Mesenchymal stem cell (in vitro differentiated cells and primary cell): ENCODE measurements at regions not wholly inside any gene's neighbourhood (a gene's known extent, or its start where the extent isn't known, plus 50 kb on each side); places are given as distances from the start of the nearest gene placed in this dataset.

Source experiments
- DNase-seq: peaks from one replicate; pipeline ENCODE4 v3.0.0-alpha.2; 2013
- H2AFZ ChIP-seq: one replicate; pipeline ENCODE4 v1.6.1; 2013; ENCODE audit warnings: low read depth, mild to moderate bottlenecking, control low read depth, inconsistent platforms, low read length, moderate library complexity
- H2AK5ac ChIP-seq: 2 replicates; pipeline ENCODE4 v1.6.1; 2013; ENCODE audit warnings: low read length, moderate library complexity, mild to moderate bottlenecking, inconsistent platforms; ENCODE audit not compliant: severe bottlenecking
- H2BK120ac ChIP-seq: one replicate; pipeline ENCODE4 v1.6.1; 2013; ENCODE audit warnings: low read depth, mild to moderate bottlenecking, inconsistent platforms, low read length, moderate library complexity
- H2BK12ac ChIP-seq, 2 experiments: one replicate each; pipeline ENCODE4 v1.6.1; 2013; ENCODE audit warnings: inconsistent platforms in 2 of 2, low read length in 2 of 2, mild to moderate bottlenecking in 2 of 2, moderate library complexity in 2 of 2, control low read depth in 1 of 2
- H2BK15ac ChIP-seq: one replicate; pipeline ENCODE4 v1.6.1; 2013; ENCODE audit warnings: mild to moderate bottlenecking, low read depth, inconsistent platforms; ENCODE audit not compliant: poor library complexity, severe bottlenecking
- H2BK5ac ChIP-seq: 2 replicates; pipeline ENCODE4 v1.6.1; 2013; ENCODE audit warnings: low read depth, mild to moderate bottlenecking, low read length, control low read depth, inconsistent platforms; ENCODE audit not compliant: poor library complexity, severe bottlenecking
- H3K14ac ChIP-seq, 2 experiments: one replicate each; pipeline ENCODE4 v1.6.1; 2013; ENCODE audit warnings: inconsistent platforms in 2 of 2, low read length in 2 of 2, control low read depth in 1 of 2, mild to moderate bottlenecking in 1 of 2, moderate library complexity in 1 of 2
- H3K18ac ChIP-seq, 2 experiments: one replicate each; pipeline ENCODE4 v1.6.1; 2013; ENCODE audit warnings: inconsistent platforms in 2 of 2, low read length in 2 of 2, control low read depth in 1 of 2, low read depth in 1 of 2, mild to moderate bottlenecking in 1 of 2
- H3K23ac ChIP-seq, 2 experiments: one replicate each; pipeline ENCODE4 v1.6.1; 2013; ENCODE audit warnings: inconsistent platforms in 2 of 2, low read length in 2 of 2, mild to moderate bottlenecking in 2 of 2, moderate library complexity in 2 of 2, control low read depth in 1 of 2
- H3K27ac ChIP-seq: 2 replicates; pipeline ENCODE4 v1.5.1; 2013; ENCODE audit warnings: mild to moderate bottlenecking, moderate library complexity, low read length, control low read depth, inconsistent platforms; ENCODE audit not compliant: poor library complexity, severe bottlenecking
- H3K27me3 ChIP-seq, 2 experiments: 2 replicates each; pipeline versions ENCODE4 v1.6.1 to v1.7.0; 2013; ENCODE audit warnings: low read length in 2 of 2, mild to moderate bottlenecking in 2 of 2, moderate library complexity in 2 of 2, control low read depth in 1 of 2, inconsistent platforms in 1 of 2; ENCODE audit not compliant: control insufficient read depth in 1 of 2, insufficient read depth in 1 of 2
- H3K36me3 ChIP-seq, 2 experiments: 2 replicates each; pipeline versions ENCODE4 v1.6.1 to v1.7.0; 2013; ENCODE audit warnings: low read length in 2 of 2, control low read depth in 1 of 2, inconsistent platforms in 1 of 2, low read depth in 1 of 2, mild to moderate bottlenecking in 1 of 2; ENCODE audit not compliant: insufficient read depth in 2 of 2, control insufficient read depth in 1 of 2
- H3K4ac ChIP-seq, 2 experiments: one replicate each; pipeline ENCODE4 v1.6.1; 2013; ENCODE audit warnings: inconsistent platforms in 2 of 2, low read length in 2 of 2, mild to moderate bottlenecking in 2 of 2, moderate library complexity in 2 of 2, control low read depth in 1 of 2, low read depth in 1 of 2
- H3K4me1 ChIP-seq: 2 replicates; pipeline ENCODE4 v1.6.1; 2013; ENCODE audit warnings: low read depth, low read length, control low read depth; ENCODE audit not compliant: control insufficient read depth, insufficient read depth
- H3K4me2 ChIP-seq: 2 replicates; pipeline ENCODE4 v1.6.1; 2013; ENCODE audit warnings: low read length, mild to moderate bottlenecking, inconsistent platforms; ENCODE audit not compliant: poor library complexity, severe bottlenecking
- H3K4me3 ChIP-seq, 2 experiments: 2 replicates each; pipeline versions ENCODE4 v1.5.1 to v1.7.0; 2013; ENCODE audit warnings: low read length in 2 of 2, mild to moderate bottlenecking in 2 of 2, control low read depth in 1 of 2, low read depth in 1 of 2; ENCODE audit not compliant: insufficient read depth in 1 of 2
- H3K79me1 ChIP-seq: replicated peaks from 2 replicates; pipeline ENCODE4 v1.6.1; 2013; ENCODE audit warnings: mild to moderate bottlenecking, control low read depth, low read length, inconsistent platforms; ENCODE audit not compliant: poor library complexity, severe bottlenecking
- H3K9ac ChIP-seq: 2 replicates; pipeline ENCODE4 v1.7.0; 2013; ENCODE audit warnings: mild to moderate bottlenecking, low read length, moderate library complexity
- H3K9me3 ChIP-seq: 2 replicates; pipeline ENCODE4 v1.7.0; 2013; ENCODE audit warnings: mild to moderate bottlenecking, low read length; ENCODE audit not compliant: control insufficient read depth
- H4K8ac ChIP-seq: one replicate; pipeline ENCODE4 v1.6.1; 2013; ENCODE audit warnings: inconsistent platforms, mild to moderate bottlenecking, low read length, moderate library complexity
- H4K91ac ChIP-seq: one replicate; pipeline ENCODE4 v1.6.1; 2013; ENCODE audit warnings: mild to moderate bottlenecking, low read length, inconsistent platforms
- WGBS: methylation state at CpG from one replicate; pipeline ENCODE4 v1.1.7; 2013; ENCODE audit warnings: mixed read lengths; 5-methylcytosine and 5-hydroxymethylcytosine counted together

DNA sequence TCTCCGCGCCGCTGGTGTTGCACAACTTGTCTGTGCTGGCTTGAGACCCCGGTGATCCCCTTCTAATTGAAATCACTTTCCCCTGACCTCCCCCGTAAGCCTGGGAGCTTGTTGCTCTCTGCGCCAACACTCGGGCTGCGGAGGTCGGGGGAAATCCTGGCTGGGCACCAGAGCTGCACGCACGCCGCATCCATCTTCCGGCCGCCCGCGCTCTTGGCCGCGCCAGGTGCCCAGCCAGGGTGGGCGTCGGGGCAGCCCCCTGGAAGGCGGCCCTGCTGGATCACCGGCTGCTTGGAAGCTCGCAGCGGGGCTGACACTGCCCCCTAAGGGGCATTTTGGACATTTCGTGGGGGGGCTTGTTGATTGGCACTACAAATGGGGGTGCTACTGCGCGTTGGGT, 280.3 kb upstream of the SKOR2 start:
- Histone ChIP-seq H3K79me1 (no peaks in the 10 kb centered on the region), H3K4me2 (no peak overlapping the region), H2AK5ac (no peak overlapping the region), H3K4me3 (no peak overlapping the region), H3K27ac (no peak overlapping the region), H3K9me3 (no peaks in the 10 kb centered on the region), H3K4me1 (no peaks in the 10 kb centered on the region), H3K23ac (no peak overlapping the region), H4K8ac (peak overlapping the region; percentile 36), H3K4ac (no peak overlapping the region), H2AFZ (no peak overlapping the region), H4K91ac (no peak overlapping the region), H3K14ac (no peak overlapping the region), H3K9ac (no peak overlapping the region), H2BK5ac (no peak overlapping the region), H2BK12ac (no peak overlapping the region), H3K36me3 (no peaks in the 10 kb centered on the region), H3K27me3 (peaks cover 0 to 45% of the 10 kb centered on the region in 2 experiments), H2BK120ac (no peak overlapping the region), H2BK15ac (no peak overlapping the region), H3K18ac (no peak overlapping the region)
- no peak for DNase-seq
- 54% methylated on average over 26 of the region's 27 CpGs for WGBS

DNA sequence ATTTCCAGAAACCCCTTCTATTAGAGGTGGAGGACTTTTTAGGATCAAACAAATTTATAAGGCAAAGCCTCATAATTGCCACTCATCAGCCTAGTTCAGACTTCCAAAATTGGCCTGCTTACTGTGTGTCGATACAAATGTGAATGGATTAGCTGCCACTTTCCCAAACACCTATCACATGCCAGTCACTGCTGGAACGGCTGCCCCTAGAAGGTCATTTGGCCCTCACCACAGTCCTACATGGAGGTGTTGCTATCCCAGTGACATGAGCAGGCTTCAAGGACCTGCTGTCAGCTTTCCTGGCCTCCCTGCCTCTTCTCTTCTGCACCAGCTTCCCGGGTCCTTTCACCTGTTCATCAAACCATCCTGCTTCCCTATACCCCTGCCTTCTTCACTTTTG, 279.2 kb upstream of the SKOR2 start:
- Histone ChIP-seq H3K4me3 (no peak overlapping the region), H3K4me1 (no peaks in the 10 kb centered on the region), H3K9ac (no peak overlapping the region), H3K27me3 (peaks cover 0 to 45% of the 10 kb centered on the region in 2 experiments), H2BK12ac (no peak overlapping the region), H4K91ac (no peak overlapping the region), H3K14ac (no peak overlapping the region), H3K36me3 (no peaks in the 10 kb centered on the region), H2BK15ac (no peak overlapping the region), H3K4me2 (no peak overlapping the region), H3K27ac (no peak overlapping the region), H2BK120ac (no peak overlapping the region), H3K18ac (no peak overlapping the region), H3K9me3 (no peaks in the 10 kb centered on the region), H2AFZ (no peak overlapping the region), H3K23ac (no peak overlapping the region), H2AK5ac (no peak overlapping the region), H2BK5ac (no peak overlapping the region), H3K4ac (no peak overlapping the region), H4K8ac (no peak overlapping the region), H3K79me1 (no peaks in the 10 kb centered on the region)
- 72% methylated on average over 3 of the region's 3 CpGs for WGBS
- no peak for DNase-seq

DNA sequence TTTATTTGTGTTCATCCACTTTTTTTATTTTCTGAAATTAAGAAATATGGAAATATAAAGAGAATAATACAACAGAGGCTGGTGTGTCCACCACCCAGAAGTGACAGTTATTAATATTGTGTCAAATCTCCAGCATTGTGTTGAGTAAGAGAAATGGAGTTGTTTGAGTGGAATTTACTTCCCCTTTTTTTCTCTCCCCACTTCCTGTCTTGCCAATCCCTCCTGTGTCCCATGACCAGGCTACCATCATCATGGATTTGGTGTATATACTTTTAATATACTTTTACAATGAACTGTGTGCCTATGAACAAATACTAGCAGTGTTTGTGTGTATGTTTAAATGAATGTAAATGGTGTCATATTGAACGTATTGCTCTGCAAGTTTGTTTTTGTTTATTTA, 276.9 kb upstream of the SKOR2 start:
- no peaks in the 10 kb centered on the region for H3K4me1 ChIP-seq
- no peak overlapping the region for H2BK15ac ChIP-seq
- no peaks in the 10 kb centered on the region for H3K9me3 ChIP-seq
- no peak overlapping the region for H4K8ac ChIP-seq
- H3K14ac ChIP-seq = no peak overlapping the region
- peaks cover 0 to 45% of the 10 kb centered on the region in 2 experiments for H3K27me3 ChIP-seq
- no peak for DNase-seq
- no peak overlapping the region for H2AK5ac ChIP-seq
- no peak overlapping the region for H2AFZ ChIP-seq
- H2BK12ac ChIP-seq = no peak overlapping the region
- H4K91ac ChIP-seq = no peak overlapping the region
- H3K4me3 ChIP-seq = no peak overlapping the region
- no peak overlapping the region for H2BK5ac ChIP-seq
- no peaks in the 10 kb centered on the region for H3K79me1 ChIP-seq
- H3K4me2 ChIP-seq = no peak overlapping the region
- H3K27ac ChIP-seq = no peak overlapping the region
- H3K4ac ChIP-seq = no peak overlapping the region
- no peak overlapping the region for H3K9ac ChIP-seq
- no peak overlapping the region for H2BK120ac ChIP-seq
- no peak overlapping the region for H3K23ac ChIP-seq
- WGBS = 78% methylated on average over 1 of the region's 1 CpG
- no peaks in the 10 kb centered on the region for H3K36me3 ChIP-seq
- H3K18ac ChIP-seq = no peak overlapping the region

DNA sequence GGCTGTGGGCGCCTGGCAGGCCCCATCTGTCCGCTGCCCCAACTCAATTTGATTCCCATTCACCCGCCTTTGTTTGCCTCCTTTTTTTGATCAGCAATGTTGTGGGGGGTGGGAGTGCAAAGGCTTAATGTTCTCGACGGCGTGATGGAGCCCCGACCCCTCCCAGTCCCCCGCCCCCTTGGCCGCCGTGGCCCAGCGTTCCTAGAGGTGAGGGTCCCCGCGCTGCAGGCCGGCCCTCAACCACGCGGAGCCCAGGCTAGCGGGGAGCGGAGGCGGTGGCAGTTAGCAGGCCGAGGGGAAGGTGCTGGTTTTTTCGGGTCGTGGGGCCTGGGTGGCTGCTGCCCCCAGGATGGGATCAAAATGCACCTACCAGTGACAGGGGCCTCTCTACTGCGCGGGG, 274.7 kb upstream of the SKOR2 start:
- Histone ChIP-seq H3K4me2 (no peak overlapping the region), H2BK15ac (no peak overlapping the region), H3K4ac (no peak overlapping the region), H3K27ac (no peak overlapping the region), H3K27me3 (peaks cover 0 to 24% of the 10 kb centered on the region in 2 experiments), H2BK5ac (no peak overlapping the region), H3K4me3 (no peak overlapping the region), H4K8ac (no peak overlapping the region), H3K23ac (no peak overlapping the region), H3K4me1 (no peaks in the 10 kb centered on the region), H3K36me3 (no peaks in the 10 kb centered on the region), H2BK12ac (no peak overlapping the region), H3K14ac (no peak overlapping the region), H3K18ac (no peak overlapping the region), H2BK120ac (no peak overlapping the region), H2AFZ (no peak overlapping the region), H3K9me3 (no peaks in the 10 kb centered on the region), H3K9ac (no peak overlapping the region), H4K91ac (no peak overlapping the region), H3K79me1 (no peaks in the 10 kb centered on the region), H2AK5ac (no peak overlapping the region)
- WGBS = 81% methylated on average over 21 of the region's 24 CpGs
- DNase-seq = no peak
